DOHH2 (cell line): ENCODE measurements at regions not wholly inside any gene's neighbourhood (a gene's known extent, or its start where the extent isn't known, plus 50 kb on each side); places are given as distances from the start of the nearest gene placed in this dataset.

Experiments
- H3F3A ChIP-seq: fragments of 200-600 bp; sonication (generic), shearing (Covaris generic); 2 replicates; pipeline ENCODE4 v1.6.0; 2016; ENCODE audit warnings: antibody characterized with exemption, mild to moderate bottlenecking; ENCODE audit not compliant: control insufficient read depth, insufficient read depth
- H3K27ac ChIP-seq: fragments of 200-600 bp; sonication (generic); 2 replicates; pipeline ENCODE4 v1.5.1; 2014; ENCODE audit warnings: low read depth, mild to moderate bottlenecking, low read length, moderate library complexity
- H3K27me3 ChIP-seq: fragments of 200-600 bp; sonication (generic); 2 replicates; pipeline ENCODE4 v1.6.1; 2014; ENCODE audit warnings: mild to moderate bottlenecking, low read length, mixed read lengths; ENCODE audit not compliant: control insufficient read depth
- H3K36me3 ChIP-seq: fragments of 200-600 bp; sonication (generic); 2 replicates; pipeline ENCODE4 v1.6.1; 2014; ENCODE audit warnings: mild to moderate bottlenecking, low read length, moderate library complexity, mixed read lengths; ENCODE audit not compliant: control insufficient read depth
- H3K4me1 ChIP-seq: fragments of 200-600 bp; sonication (generic); 2 replicates; pipeline ENCODE4 v1.6.1; 2014; ENCODE audit warnings: mild to moderate bottlenecking, low read length, mixed read lengths; ENCODE audit not compliant: control insufficient read depth
- H3K4me2 ChIP-seq: fragments of 200-600 bp; sonication (generic); 2 replicates; pipeline ENCODE4 v1.6.0; 2014; ENCODE audit warnings: mild to moderate bottlenecking, low read length, moderate library complexity
- H3K4me3 ChIP-seq: fragments of 200-600 bp; sonication (generic); 2 replicates; pipeline ENCODE4 v1.5.1; 2014; ENCODE audit warnings: mild to moderate bottlenecking, low read length, mixed read lengths
- H3K79me2 ChIP-seq: fragments of 200-600 bp; sonication (generic); 2 replicates; pipeline ENCODE4 v1.6.1; 2014; ENCODE audit warnings: mild to moderate bottlenecking, low read length, mixed read lengths; ENCODE audit not compliant: control insufficient read depth
- H3K9me2 ChIP-seq: fragments of 200-600 bp; sonication (generic); replicated peaks from 2 replicates; pipeline ENCODE4 v1.6.1; 2014; ENCODE audit warnings: mild to moderate bottlenecking, low read length, mixed read lengths; ENCODE audit not compliant: control insufficient read depth
- H3K9me3 ChIP-seq: fragments of 200-600 bp; sonication (generic); 2 replicates; pipeline ENCODE4 v1.6.1; 2014; ENCODE audit warnings: antibody characterized with exemption, low read length, mixed read lengths; ENCODE audit not compliant: control insufficient read depth, insufficient read depth
- H4K20me1 ChIP-seq: fragments of 200-600 bp; sonication (generic); 2 replicates; pipeline ENCODE4 v1.6.0; 2014; ENCODE audit warnings: low read depth, mild to moderate bottlenecking, antibody characterized with exemption, low read length, moderate library complexity; ENCODE audit not compliant: control insufficient read depth, insufficient read depth
- CTCF ChIP-seq: fragments of 200-600 bp; sonication (generic); IDR thresholded peaks from one replicate; pipeline ENCODE4 v1.5.1; 2014; ENCODE audit warnings: antibody characterized with exemption, mild to moderate bottlenecking, low read depth, low read length; ENCODE audit not compliant: poor library complexity, severe bottlenecking
- EZH2phosphoT487 ChIP-seq: fragments of 200-600 bp; sonication (generic); IDR thresholded peaks from 2 replicates; pipeline ENCODE4 v1.6.1; 2017; ENCODE audit warnings: borderline replicate concordance, mild to moderate bottlenecking, antibody characterized with exemption, low read length, moderate library complexity, mixed read lengths

- Histone ChIP-seq H3K27me3 (no peaks in the 10 kb centered on the region), H4K20me1 (no peaks in the 10 kb centered on the region), H3K4me2 (no peak overlapping the region), H3K36me3 (no peaks in the 10 kb centered on the region), H3K9me2 (no peaks in the 10 kb centered on the region), H3K4me3 (no peak overlapping the region), H3K4me1 (no peaks in the 10 kb centered on the region), H3K79me2 (no peaks in the 10 kb centered on the region), H3F3A (peaks cover 3% of the 10 kb centered on the region), H3K27ac (no peak overlapping the region), H3K9me3 (no peaks in the 10 kb centered on the region)
- TF ChIP-seq CTCF, result no peak
- no peak for TF ChIP-seq EZH2phosphoT487
These were observed 140.4 kb upstream of the AFDN start for GRCh38 chr6:167686204-167686893.

GRCh38 chr6:167687116-167687725 lies 139.5 kb upstream of the AFDN start:
- Histone ChIP-seq H3K36me3 (no peaks in the 10 kb centered on the region), H3K9me2 (no peaks in the 10 kb centered on the region), H3K9me3 (no peaks in the 10 kb centered on the region), H3F3A (peaks cover 3% of the 10 kb centered on the region), H3K4me3 (no peak overlapping the region), H3K27ac (no peak overlapping the region), H3K4me2 (no peak overlapping the region), H3K27me3 (no peaks in the 10 kb centered on the region), H3K79me2 (no peaks in the 10 kb centered on the region), H4K20me1 (no peaks in the 10 kb centered on the region), H3K4me1 (peaks cover 2% of the 10 kb centered on the region; the same call in 1 of the 2 replicates)
- TF ChIP-seq CTCF (no peak), EZH2phosphoT487 (no peak)

- Histone ChIP-seq H3K4me2 (no peak overlapping the region), H3F3A (peaks cover 3% of the 10 kb centered on the region), H3K4me1 (peaks cover 5% of the 10 kb centered on the region; the same call in 1 of the 2 replicates), H3K9me2 (no peaks in the 10 kb centered on the region), H3K79me2 (no peaks in the 10 kb centered on the region), H3K27ac (no peak overlapping the region), H3K9me3 (no peaks in the 10 kb centered on the region), H4K20me1 (no peaks in the 10 kb centered on the region), H3K27me3 (no peaks in the 10 kb centered on the region), H3K4me3 (no peak overlapping the region), H3K36me3 (no peaks in the 10 kb centered on the region)
- TF ChIP-seq EZH2phosphoT487 (no peak), CTCF (no peak)
These were observed 138.6 kb upstream of the AFDN start for GRCh38 chr6:167688123-167688522.
